AG09319 (cell line): ENCODE measurements at regions not wholly inside any gene's neighbourhood (a gene's known extent, or its start where the extent isn't known, plus 50 kb on each side); places are given as distances from the start of the nearest gene placed in this dataset.

ENCODE experiments used
- DNase-seq: peaks from one replicate; pipeline ENCODE4 v3.0.0-alpha.2; 2010; ENCODE audit warnings: low read depth; ENCODE audit errors: extremely low read depth
- TF ChIP-seq, protein P1 (sequence below): IDR thresholded peaks from 2 replicates; pipeline ENCODE4 v1.5.1; 2011; ENCODE audit warnings: low read depth, mild to moderate bottlenecking, inconsistent platforms, low read length, moderate library complexity

- TF ChIP-seq, protein P1, sequence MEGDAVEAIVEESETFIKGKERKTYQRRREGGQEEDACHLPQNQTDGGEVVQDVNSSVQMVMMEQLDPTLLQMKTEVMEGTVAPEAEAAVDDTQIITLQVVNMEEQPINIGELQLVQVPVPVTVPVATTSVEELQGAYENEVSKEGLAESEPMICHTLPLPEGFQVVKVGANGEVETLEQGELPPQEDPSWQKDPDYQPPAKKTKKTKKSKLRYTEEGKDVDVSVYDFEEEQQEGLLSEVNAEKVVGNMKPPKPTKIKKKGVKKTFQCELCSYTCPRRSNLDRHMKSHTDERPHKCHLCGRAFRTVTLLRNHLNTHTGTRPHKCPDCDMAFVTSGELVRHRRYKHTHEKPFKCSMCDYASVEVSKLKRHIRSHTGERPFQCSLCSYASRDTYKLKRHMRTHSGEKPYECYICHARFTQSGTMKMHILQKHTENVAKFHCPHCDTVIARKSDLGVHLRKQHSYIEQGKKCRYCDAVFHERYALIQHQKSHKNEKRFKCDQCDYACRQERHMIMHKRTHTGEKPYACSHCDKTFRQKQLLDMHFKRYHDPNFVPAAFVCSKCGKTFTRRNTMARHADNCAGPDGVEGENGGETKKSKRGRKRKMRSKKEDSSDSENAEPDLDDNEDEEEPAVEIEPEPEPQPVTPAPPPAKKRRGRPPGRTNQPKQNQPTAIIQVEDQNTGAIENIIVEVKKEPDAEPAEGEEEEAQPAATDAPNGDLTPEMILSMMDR: no peak
- no peak for DNase-seq
Observed at GRCh38 chr3:144553301-144553700, 581.7 kb downstream of the DIPK2A start.

GRCh38 chr3:144554889-144555288 lies 583.3 kb downstream of the DIPK2A start:
- TF ChIP-seq, protein P1: no peak
- DNase-seq: no peak

DNA sequence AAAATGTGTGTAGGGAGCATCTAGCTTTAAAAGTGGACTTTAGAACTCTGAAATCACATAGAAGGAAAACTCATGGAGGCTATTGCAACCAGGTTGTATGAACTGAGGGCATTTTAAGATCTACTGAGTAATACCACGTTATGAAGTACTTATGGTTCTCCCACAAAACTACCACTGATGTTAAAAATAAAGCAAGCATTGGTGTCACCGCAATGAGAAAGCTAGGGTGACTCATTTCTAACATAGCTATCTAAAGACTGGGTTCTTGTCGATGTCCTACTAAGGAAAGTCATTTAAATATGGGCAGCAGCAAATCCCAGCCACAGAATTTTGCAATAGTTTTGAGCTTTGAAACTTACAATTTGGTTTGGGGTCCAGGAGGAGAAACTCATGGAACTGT lies 584.8 kb downstream of the DIPK2A start:
- TF ChIP-seq, protein P1: no peak
- no peak for DNase-seq

- DNase-seq: no peak
Observed at GRCh38 chr3:144557515-144557914, 585.9 kb downstream of the DIPK2A start.

GRCh38 chr3:144564011-144564410 lies 592.4 kb downstream of the DIPK2A start:
- TF ChIP-seq, protein P1: no peak
- no peak for DNase-seq

More at GRCh38 chr3:144557515-144557914, 585.9 kb downstream of the DIPK2A start:
- TF ChIP-seq, protein P1: no peak

DNA sequence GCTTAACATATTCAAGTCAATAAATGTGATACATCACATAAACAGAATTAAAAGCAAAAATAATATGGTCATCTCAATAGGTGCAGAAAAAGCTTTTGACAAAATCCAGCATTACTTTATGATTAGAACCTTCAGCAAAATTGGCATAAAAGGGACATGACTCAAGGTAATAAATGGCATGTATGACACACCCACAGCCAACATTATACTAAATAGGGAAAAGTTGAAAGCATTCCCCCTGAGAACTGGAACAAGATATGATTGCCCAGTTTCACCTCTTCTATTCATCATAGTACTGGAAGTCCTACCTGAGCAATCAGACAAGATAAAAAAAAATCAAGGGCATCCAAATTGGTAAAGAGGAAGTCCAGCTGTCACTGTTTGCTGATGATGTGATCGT lies 594.7 kb downstream of the DIPK2A start:
- DNase-seq: no peak
- TF ChIP-seq, protein P1: no peak

GRCh38 chr3:144569651-144570050 lies 598.0 kb downstream of the DIPK2A start:
- TF ChIP-seq, protein P1: no peak
- DNase-seq: no peak
